Forelimb muscle (tissue), 1 donor: ENCODE measurements at regions not wholly inside any gene's neighbourhood (a gene's known extent, or its start where the extent isn't known, plus 50 kb on each side); places are given as distances from the start of the nearest gene placed in this dataset.

ENCODE experiments used
- DNase-seq: peaks from one replicate; pipeline ENCODE4 v3.0.0-alpha.2; 2013; ENCODE audit warnings: low read depth

- no peak for DNase-seq
Measured at GRCh38 chr12:98144953-98145352, 370.4 kb upstream of the TMPO start.

- DNase-seq, result no peak
Measured at GRCh38 chr12:98146043-98146442, 369.3 kb upstream of the TMPO start.

- no peak for DNase-seq
Measured at GRCh38 chr12:98146487-98146886, 368.9 kb upstream of the TMPO start.

- no peak for DNase-seq
Measured at GRCh38 chr12:98149270-98149669, 366.1 kb upstream of the TMPO start.

- DNase-seq, result no peak
Measured at GRCh38 chr12:98149691-98150210, 365.6 kb upstream of the TMPO start.

- no peak for DNase-seq
Measured at GRCh38 chr12:98151105-98151590, 364.2 kb upstream of the TMPO start.

GRCh38 chr12:98151984-98152383, 363.4 kb upstream of the TMPO start:
- DNase-seq, result no peak

GRCh38 chr12:98154850-98155249, 360.5 kb upstream of the TMPO start:
- peak; percentile 6 for DNase-seq

GRCh38 chr12:98156697-98157096, 358.7 kb upstream of the TMPO start:
- no peak for DNase-seq

- DNase-seq, result no peak
Measured at GRCh38 chr12:98162906-98163678, 352.3 kb upstream of the TMPO start.

GRCh38 chr12:98172304-98172703, 343.1 kb upstream of the TMPO start:
- no peak for DNase-seq

GRCh38 chr12:98172801-98173200, 342.6 kb upstream of the TMPO start:
- DNase-seq, result no peak

- no peak for DNase-seq
Measured at GRCh38 chr12:98173773-98174427, 341.5 kb upstream of the TMPO start.

- DNase-seq, result no peak
Measured at GRCh38 chr12:98174428-98174809, 341.0 kb upstream of the TMPO start.

GRCh38 chr12:98178126-98178525, 337.3 kb upstream of the TMPO start:
- DNase-seq, result no peak

- DNase-seq, result no peak
Measured at GRCh38 chr12:98179151-98179550, 336.2 kb upstream of the TMPO start.

GRCh38 chr12:98180603-98181002, 334.8 kb upstream of the TMPO start:
- DNase-seq, result no peak

- DNase-seq, result no peak
Measured at GRCh38 chr12:98182821-98183220, 332.6 kb upstream of the TMPO start.

- no peak for DNase-seq
Measured at GRCh38 chr12:98185606-98186005, 329.8 kb upstream of the TMPO start.

- DNase-seq, result no peak
Measured at GRCh38 chr12:98188650-98189077, 326.7 kb upstream of the TMPO start.

GRCh38 chr12:98194591-98194990, 320.8 kb upstream of the TMPO start:
- DNase-seq, result no peak

- DNase-seq, result no peak
Measured at GRCh38 chr12:98198261-98198982, 317.0 kb upstream of the TMPO start.
